ENCODE measurements at regions not wholly inside any gene's neighbourhood (a gene's known extent, or its start where the extent isn't known, plus 50 kb on each side); places are given as distances from the start of the nearest gene placed in this dataset.

DNA sequence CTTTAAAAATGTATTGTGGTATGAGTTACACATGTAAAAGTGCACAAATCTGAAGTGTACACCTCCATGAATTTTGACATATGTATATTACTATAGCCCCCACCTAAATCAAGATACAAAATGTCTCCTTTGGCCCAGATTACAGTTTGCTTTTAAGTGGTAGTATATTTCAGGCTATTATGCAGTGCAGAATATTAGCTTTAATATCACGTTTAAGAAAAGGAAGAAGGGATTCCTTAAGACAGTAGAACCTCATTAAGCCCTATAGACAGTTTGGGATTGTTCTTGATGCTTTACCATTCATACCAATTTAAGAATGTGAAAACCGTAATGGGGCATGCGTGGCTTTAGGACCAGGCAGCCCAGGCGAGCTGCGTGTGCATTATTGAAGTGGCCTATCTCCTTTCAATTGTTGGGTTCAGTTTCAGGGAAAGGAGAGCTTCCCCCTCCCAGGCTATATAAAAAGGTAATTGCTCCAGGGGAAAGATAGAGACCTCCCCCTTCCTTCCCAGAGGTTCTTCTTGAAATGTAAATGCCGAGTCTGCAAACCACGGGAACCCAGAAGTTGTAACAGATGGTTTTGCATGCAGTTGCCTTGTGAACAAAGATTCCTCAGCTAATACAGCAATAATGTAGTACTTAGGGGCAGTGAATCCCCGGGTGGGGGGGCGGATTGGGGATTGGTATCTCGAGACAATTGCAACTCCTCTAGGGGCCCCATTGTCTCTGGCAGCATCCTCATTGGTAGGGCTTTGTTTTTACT is 106.1 kb downstream of the UCHL1 start:
- no peaks in the 10 kb centered on the region for H3K4me1 ChIP-seq (ENCODE audit: control insufficient read depth, insufficient read depth, low read length)
- no peak overlapping the region for H3K4me3 ChIP-seq (ENCODE audit: insufficient read depth, low read depth, low read length)
- H3K56ac ChIP-seq (ENCODE audit: extremely low read depth, insufficient read depth, low read length): no peak overlapping the region
- no peaks in the 10 kb centered on the region for H3K9me3 ChIP-seq (ENCODE audit: control insufficient read depth, insufficient read depth, low read length)
- H2BK5ac ChIP-seq (ENCODE audit: low read depth, low read length, poor library complexity, severe bottlenecking): no peak overlapping the region
- ChIA-PET POLR2A (ENCODE audit: unreplicated experiment) (no interaction called here), CTCF (no interaction called here)
- no peak for ATAC-seq (ENCODE audit: low read depth)
- 60% methylated on average over 1 of the region's 10 CpGs; no CpG with 5 or more reads in 1 of the 2 experiments for WGBS, 2 experiments (ENCODE audit: extremely low coverage in 2 of 2, insufficient read length in 1 of 2)
- H3K9ac ChIP-seq (ENCODE audit: low read depth, low read length): no peak overlapping the region
- no peak overlapping the region for H2BK20ac ChIP-seq (ENCODE audit: low read depth, low read length)
- no TSS peak for BruUV-seq (replicated peaks)
- H4K91ac ChIP-seq (ENCODE audit: insufficient read depth, low read depth, low read length): no peak overlapping the region
- H3K4me2 ChIP-seq (ENCODE audit: low read depth, low read length): no peak overlapping the region
- no peak overlapping the region for H2BK15ac ChIP-seq (ENCODE audit: low read depth, low read length)
- H3K14ac ChIP-seq (replicated peaks; ENCODE audit: low read depth, low read length): no peak overlapping the region
- H4K5ac ChIP-seq (ENCODE audit: low read depth, low read length): no peak overlapping the region
- intact Hi-C loops (cut with micrococcal nuclease) (no loop called here), in situ Hi-C loops (cut with MboI; ENCODE audit: low sequenced_read_pairs) (no loop called here), dilution Hi-C loops (cut with HindIII; ENCODE audit: low sequenced_read_pairs, unreplicated experiment) (no loop called here)
- no peak overlapping the region for H3K27ac ChIP-seq (ENCODE audit: insufficient read depth, low read length)
- H3K18ac ChIP-seq (ENCODE audit: low read depth, low read length): no peak overlapping the region
- H3K4ac ChIP-seq (ENCODE audit: low read depth, low read length): no peak overlapping the region
- no peak for DNase-seq
- TF ChIP-seq, protein P1, sequence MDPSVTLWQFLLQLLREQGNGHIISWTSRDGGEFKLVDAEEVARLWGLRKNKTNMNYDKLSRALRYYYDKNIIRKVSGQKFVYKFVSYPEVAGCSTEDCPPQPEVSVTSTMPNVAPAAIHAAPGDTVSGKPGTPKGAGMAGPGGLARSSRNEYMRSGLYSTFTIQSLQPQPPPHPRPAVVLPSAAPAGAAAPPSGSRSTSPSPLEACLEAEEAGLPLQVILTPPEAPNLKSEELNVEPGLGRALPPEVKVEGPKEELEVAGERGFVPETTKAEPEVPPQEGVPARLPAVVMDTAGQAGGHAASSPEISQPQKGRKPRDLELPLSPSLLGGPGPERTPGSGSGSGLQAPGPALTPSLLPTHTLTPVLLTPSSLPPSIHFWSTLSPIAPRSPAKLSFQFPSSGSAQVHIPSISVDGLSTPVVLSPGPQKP (IDR thresholded peaks at IDR 0.05; ENCODE audit: borderline replicate concordance, low read depth, low read length): no peak
- no peak for TF ChIP-seq FOS (IDR thresholded peaks at IDR 0.05; ENCODE audit: low read depth, low read length)
- TF ChIP-seq NFE2L2 (IDR thresholded peaks at IDR 0.05; ENCODE audit: low read depth, low read length): no peak
- no peak for TF ChIP-seq RAD21 (IDR thresholded peaks at IDR 0.05; ENCODE audit: low read length)
- TF ChIP-seq MXI1 (IDR thresholded peaks at IDR 0.05; ENCODE audit: borderline replicate concordance, low read depth, low read length): no peak
- TF ChIP-seq, protein P2, sequence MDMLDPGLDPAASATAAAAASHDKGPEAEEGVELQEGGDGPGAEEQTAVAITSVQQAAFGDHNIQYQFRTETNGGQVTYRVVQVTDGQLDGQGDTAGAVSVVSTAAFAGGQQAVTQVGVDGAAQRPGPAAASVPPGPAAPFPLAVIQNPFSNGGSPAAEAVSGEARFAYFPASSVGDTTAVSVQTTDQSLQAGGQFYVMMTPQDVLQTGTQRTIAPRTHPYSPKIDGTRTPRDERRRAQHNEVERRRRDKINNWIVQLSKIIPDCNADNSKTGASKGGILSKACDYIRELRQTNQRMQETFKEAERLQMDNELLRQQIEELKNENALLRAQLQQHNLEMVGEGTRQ (IDR thresholded peaks at IDR 0.05; ENCODE audit: low read depth, low read length): no peak
- TF ChIP-seq CTCF (conservative IDR thresholded peaks at IDR 0.05; ENCODE audit: low read depth, low read length): no peak
- no peak for TF ChIP-seq CHD1 (IDR thresholded peaks at IDR 0.05; ENCODE audit: low read depth, low read length)
- no peak for TF ChIP-seq MAFK (IDR thresholded peaks at IDR 0.05; ENCODE audit: low read depth, low read length)
- TF ChIP-seq BHLHE40 (IDR thresholded peaks at IDR 0.05; ENCODE audit: low read depth, low read length): no peak
- TF ChIP-seq RCOR1 (IDR thresholded peaks at IDR 0.05; ENCODE audit: insufficient replicate concordance, low read length): no peak
- peaks cover 27% of the 10 kb centered on the region for H3K27me3 ChIP-seq (ENCODE audit: control insufficient read depth, insufficient read depth, low read length)
- H2AFZ ChIP-seq (replicated peaks; ENCODE audit: low read length, poor library complexity): no peak overlapping the region
- H2BK120ac ChIP-seq (ENCODE audit: low read depth, low read length): no peak overlapping the region
- H3K79me1 ChIP-seq (ENCODE audit: low read depth in 1 of 2, low read length in 2 of 2): no peaks in the 10 kb centered on the region
- H3K36me3 ChIP-seq (ENCODE audit: control insufficient read depth, insufficient read depth, low read length): no peaks in the 10 kb centered on the region
- no peak overlapping the region for H2AK5ac ChIP-seq (ENCODE audit: low read depth, low read length)
- no peak overlapping the region for H3K23ac ChIP-seq (ENCODE audit: low read depth, low read length)
- no peak overlapping the region for H4K8ac ChIP-seq (ENCODE audit: low read depth in 2 of 2, low read length in 2 of 2)
- no peak overlapping the region for H2AK9ac ChIP-seq (replicated peaks; ENCODE audit: low read depth, low read length, poor library complexity)
- no peaks in the 10 kb centered on the region for H4K20me1 ChIP-seq (ENCODE audit: insufficient read depth, low read length)
- no peaks in the 10 kb centered on the region for H3K9me1 ChIP-seq (ENCODE audit: insufficient read depth, low read length)

Data from IMR-90 (cell line).